HG03103 (cell line): ENCODE measurements at regions not wholly inside any gene's neighbourhood (a gene's known extent, or its start where the extent isn't known, plus 50 kb on each side); places are given as distances from the start of the nearest gene placed in this dataset.

Source experiments
- ATAC-seq: cut with Tn5 transposase; IDR thresholded peaks from one replicate; pipeline ENCODE4 v1.9.1; 2021; ENCODE audit warnings: low read depth; ENCODE audit not compliant: unreplicated experiment

GRCh38 chr22:47589271-47590250 is 827.1 kb downstream of the TBC1D22A start:
- no peak for ATAC-seq

GRCh38 chr22:47588578-47588960 is 826.1 kb downstream of the TBC1D22A start:
- no peak for ATAC-seq

GRCh38 chr22:47587861-47588577 is 825.6 kb downstream of the TBC1D22A start:
- ATAC-seq: no peak

GRCh38 chr22:47587361-47587760 is 824.9 kb downstream of the TBC1D22A start:
- no peak for ATAC-seq

- ATAC-seq: no peak
Observed at GRCh38 chr22:47586946-47587345, 824.5 kb downstream of the TBC1D22A start.

- no peak for ATAC-seq
Observed at GRCh38 chr22:47586038-47586437, 823.6 kb downstream of the TBC1D22A start.

- ATAC-seq: no peak
Observed at GRCh38 chr22:47583959-47584562, 821.6 kb downstream of the TBC1D22A start.

- no peak for ATAC-seq
Observed at GRCh38 chr22:47582067-47582466, 819.6 kb downstream of the TBC1D22A start.

GRCh38 chr22:47580121-47580520 is 817.7 kb downstream of the TBC1D22A start:
- ATAC-seq: no peak

GRCh38 chr22:47576908-47577307 is 814.5 kb downstream of the TBC1D22A start:
- no peak for ATAC-seq

GRCh38 chr22:47575291-47575690 is 812.8 kb downstream of the TBC1D22A start:
- ATAC-seq: no peak

- ATAC-seq: no peak
Observed at GRCh38 chr22:47574556-47574955, 812.1 kb downstream of the TBC1D22A start.

- ATAC-seq: no peak
Observed at GRCh38 chr22:47573141-47573540, 810.7 kb downstream of the TBC1D22A start.

GRCh38 chr22:47572443-47572842 is 810.0 kb downstream of the TBC1D22A start:
- ATAC-seq: no peak

GRCh38 chr22:47571616-47572015 is 809.2 kb downstream of the TBC1D22A start:
- ATAC-seq: no peak

GRCh38 chr22:47570851-47571250 is 808.4 kb downstream of the TBC1D22A start:
- ATAC-seq: no peak

GRCh38 chr22:47570300-47570685 is 807.8 kb downstream of the TBC1D22A start:
- ATAC-seq: no peak

- no peak for ATAC-seq
Observed at GRCh38 chr22:47569389-47570299, 807.2 kb downstream of the TBC1D22A start.

GRCh38 chr22:47568700-47569099 is 806.2 kb downstream of the TBC1D22A start:
- ATAC-seq: no peak
